C4-2B (cell line): ENCODE measurements at regions not wholly inside any gene's neighbourhood (a gene's known extent, or its start where the extent isn't known, plus 50 kb on each side); places are given as distances from the start of the nearest gene placed in this dataset.

Source experiments
- H3K27ac ChIP-seq: fragments of 450-650 bp; 2 replicates; pipeline ENCODE4 v1.5.1; 2017
- CTCF ChIP-seq: fragments of 450-650 bp; conservative IDR thresholded peaks from 2 replicates; pipeline ENCODE4 v1.5.1; 2017; ENCODE audit warnings: mild to moderate bottlenecking
- ZFX ChIP-seq: fragments of 450-650 bp; IDR thresholded peaks from 2 replicates; pipeline ENCODE4 v1.6.1; 2017

- no peak overlapping the region for H3K27ac ChIP-seq
- TF ChIP-seq CTCF (peak; percentile 22), ZFX (no peak)
These were observed 154.4 kb upstream of the FAT3 start for GRCh38 chr11:92070026-92070889.

DNA sequence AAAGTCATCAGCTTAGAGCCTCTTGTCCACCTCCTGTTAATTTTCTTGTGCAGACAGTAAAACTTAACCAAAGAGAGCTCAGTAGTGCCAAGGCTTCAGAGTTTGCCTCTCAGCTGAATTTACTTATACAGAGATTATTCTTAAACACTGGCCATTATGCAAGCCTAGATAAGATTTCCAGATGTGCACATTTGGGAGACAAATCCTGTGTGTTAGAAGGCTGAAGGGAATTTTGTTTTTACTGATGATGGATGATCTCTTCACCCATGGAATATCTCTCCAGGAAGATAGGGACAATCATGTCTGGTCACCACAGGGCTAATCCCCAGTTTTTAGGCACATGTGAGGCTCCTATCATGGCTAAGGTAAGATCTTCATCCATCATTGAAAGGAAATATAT lies 157.6 kb upstream of the FAT3 start:
- H3K27ac ChIP-seq, result no peak overlapping the region
- TF ChIP-seq CTCF (no peak), ZFX (no peak)

DNA sequence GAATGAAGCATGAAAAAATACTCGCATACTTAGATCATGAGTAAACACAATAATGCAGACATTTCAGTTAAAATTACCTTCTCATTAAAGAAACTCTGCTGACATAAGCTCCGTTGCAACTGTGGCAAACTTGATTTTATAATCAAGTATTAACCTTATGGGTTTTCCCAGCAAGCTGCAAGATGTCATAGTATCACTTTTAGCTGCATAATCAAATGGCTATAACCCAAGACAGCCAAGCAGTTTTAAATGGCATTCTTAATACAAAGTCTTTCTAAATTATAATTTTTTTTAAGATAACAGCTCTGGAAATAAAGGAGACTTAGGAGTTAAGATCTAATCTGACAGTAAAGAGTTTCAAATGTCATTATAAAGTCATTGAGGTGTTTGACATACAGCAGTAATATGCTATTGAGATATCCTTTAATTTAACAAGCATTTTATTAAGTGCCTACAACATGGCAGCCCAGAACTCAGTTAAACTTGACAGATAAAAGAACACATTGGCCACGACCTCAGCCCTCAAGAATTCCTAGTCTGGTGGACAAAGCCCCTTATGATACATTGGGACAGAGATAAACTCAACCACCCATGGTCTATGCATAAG lies 163.1 kb upstream of the FAT3 start:
- no peak overlapping the region for H3K27ac ChIP-seq
- TF ChIP-seq ZFX (no peak), CTCF (no peak)

DNA sequence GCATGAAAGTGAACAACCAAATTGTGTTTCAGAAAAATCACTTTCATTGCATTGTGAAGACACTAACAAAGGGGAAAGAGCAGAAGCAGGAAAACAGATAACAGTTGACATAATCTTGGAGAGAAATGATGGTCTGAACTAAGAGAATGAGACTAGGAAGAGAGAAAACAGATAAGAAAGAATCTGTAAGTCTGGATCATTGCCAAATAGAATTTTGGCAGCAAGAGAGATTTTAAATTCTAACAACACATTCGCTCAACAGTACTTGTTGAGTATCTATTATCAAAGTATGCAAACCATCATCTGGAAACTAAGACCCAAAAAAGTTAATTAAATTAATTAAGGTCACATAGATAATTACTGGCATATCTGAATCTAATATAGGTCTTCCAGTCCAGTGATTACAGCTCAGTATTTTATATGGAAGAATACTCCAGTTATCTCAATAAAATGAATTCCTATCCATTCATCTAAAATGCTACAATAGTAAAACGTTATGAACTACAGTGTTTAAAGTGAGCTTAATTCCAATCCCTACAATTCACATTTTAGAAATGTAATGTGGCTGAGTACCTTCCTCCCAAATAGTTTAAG lies 166.7 kb upstream of the FAT3 start:
- H3K27ac ChIP-seq, result no peak overlapping the region
- no peak for TF ChIP-seq ZFX
- no peak for TF ChIP-seq CTCF

GRCh38 chr11:92053216-92053615 lies 171.4 kb upstream of the FAT3 start:
- no peak for TF ChIP-seq CTCF
- TF ChIP-seq ZFX, result no peak

GRCh38 chr11:92050305-92050704 lies 174.3 kb upstream of the FAT3 start:
- H3K27ac ChIP-seq, result no peak overlapping the region
- TF ChIP-seq ZFX (no peak), CTCF (no peak)

More at GRCh38 chr11:92053216-92053615, 171.4 kb upstream of the FAT3 start:
- H3K27ac ChIP-seq, result no peak overlapping the region

DNA sequence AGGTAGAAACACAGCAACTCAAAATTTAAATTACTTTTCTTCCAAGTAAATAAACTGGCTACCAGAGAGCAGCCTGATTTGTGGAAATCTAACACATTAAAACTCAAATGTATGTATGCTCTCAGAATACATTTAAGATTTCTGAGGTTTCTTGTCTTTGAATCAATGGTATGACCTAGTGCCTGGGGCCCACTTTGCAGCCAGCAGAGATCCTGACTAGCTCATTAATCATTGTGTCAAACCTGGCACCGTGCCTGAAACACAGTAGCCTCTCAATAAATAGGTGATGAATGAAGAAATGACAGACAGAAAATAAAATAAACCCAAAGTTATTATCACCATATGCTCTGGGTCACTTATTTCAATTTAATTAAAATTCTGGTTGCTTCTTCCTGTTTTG lies 176.2 kb upstream of the FAT3 start:
- TF ChIP-seq CTCF (no peak), ZFX (no peak)
- no peak overlapping the region for H3K27ac ChIP-seq
